ENCODE measurements at regions not wholly inside any gene's neighbourhood (a gene's known extent, or its start where the extent isn't known, plus 50 kb on each side); places are given as distances from the start of the nearest gene placed in this dataset.

GRCh38 chr2:67838205-67838604, 224.6 kb downstream of the C1D start:
- no peak for TF ChIP-seq CTCF (IDR thresholded peaks at IDR 0.05)
- TF ChIP-seq POLR2A (IDR thresholded peaks at IDR 0.05), result no peak
